Activated gamma-delta T cell (primary cell): ENCODE measurements at regions not wholly inside any gene's neighbourhood (a gene's known extent, or its start where the extent isn't known, plus 50 kb on each side); places are given as distances from the start of the nearest gene placed in this dataset.
"Not testable (repeated sequence)": the region's sequence is repeated elsewhere in the genome, so short reads cannot be mapped to it uniquely, and the experiment has no call there.

ENCODE experiments used
- DNase-seq: peaks from one replicate; lab custom pipeline; 2025; lab: John Stamatoyannopoulos, UW

DNA sequence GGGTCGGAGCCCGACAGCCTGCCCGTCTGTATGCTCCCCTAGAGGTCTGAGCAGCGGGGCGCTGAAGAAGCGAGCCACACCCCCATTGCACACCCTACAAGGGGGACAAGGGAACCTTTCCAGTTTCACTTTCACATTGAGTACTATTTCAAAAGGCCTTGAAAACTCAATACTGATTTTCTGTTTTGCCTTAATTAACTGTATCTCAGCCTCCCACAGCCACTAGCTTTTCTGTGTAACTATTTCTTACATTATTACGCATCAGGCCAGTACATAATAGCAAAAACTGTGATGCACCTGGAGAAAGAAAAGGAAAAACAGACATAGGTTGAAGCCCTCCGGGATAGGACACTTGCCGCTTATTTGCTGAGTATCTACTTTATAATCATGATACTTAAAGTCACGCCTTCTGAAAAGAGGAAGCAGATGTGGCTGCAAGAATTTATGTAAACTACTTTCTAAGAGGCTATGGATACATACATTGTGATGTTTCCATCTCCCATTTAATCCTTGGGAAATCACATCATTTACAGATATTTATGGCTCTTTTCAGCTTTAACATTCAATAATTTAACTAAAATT lies 1719.5 kb downstream of the MRPL39 start:
- no peak for DNase-seq

DNA sequence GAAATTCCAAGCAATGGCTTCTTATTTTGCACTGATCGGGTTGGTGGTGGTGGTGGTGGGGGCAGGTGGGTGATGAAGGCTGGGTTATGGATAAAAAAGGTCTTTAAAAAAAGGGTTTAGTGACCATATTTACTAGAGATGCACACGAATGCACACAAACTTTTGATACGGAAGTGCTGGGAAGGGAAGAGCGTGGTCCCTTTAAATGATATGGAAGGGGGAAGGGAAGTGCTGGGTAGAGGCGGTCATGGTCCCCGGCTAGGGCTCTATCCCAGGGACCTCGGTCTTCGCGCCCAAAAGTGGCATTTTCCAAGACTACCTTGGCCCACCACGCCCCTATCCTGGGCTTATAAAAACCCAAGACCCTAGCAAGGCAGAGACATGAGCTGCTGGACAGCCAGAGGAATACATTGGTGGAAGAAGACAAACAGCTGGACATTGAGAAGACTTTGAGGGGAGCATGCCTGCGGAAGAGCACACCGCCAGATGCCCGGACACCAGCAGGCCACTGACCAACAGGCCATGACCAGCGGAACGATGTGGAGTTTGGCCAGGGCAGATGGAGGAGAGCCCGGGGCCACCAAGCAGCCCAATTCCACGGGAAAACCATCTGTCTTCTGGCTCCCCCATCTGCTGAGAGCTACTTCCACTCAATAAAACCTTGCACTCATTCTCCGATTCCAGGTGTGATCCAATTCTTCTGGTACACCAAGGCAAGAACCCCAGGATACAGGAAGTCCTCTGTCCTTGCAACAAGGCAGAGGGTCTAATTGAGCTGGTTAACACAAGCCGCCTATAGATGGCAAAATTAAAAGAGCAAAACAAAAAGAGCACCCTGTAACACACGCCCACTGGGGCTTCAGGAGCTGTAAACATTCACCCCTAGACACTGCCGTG lies 1720.2 kb downstream of the MRPL39 start:
- DNase-seq: no peak

DNA sequence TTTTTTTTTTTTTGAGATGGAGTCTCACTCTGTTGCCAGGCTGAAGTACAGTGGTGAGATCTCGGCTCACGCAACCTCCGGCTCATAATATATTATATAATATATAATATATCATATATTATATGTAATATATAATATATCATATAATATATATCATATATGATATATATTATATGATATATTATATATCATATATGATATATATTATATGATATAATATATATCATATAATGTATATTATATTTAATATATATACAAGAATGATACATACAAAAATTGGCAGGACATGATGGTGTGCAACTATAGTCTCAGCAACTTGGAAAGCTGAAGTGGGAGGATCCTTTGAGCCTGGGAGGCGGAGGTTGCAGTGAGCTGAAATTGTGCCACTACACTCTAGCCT lies 1725.5 kb downstream of the MRPL39 start:
- no peak for DNase-seq

DNA sequence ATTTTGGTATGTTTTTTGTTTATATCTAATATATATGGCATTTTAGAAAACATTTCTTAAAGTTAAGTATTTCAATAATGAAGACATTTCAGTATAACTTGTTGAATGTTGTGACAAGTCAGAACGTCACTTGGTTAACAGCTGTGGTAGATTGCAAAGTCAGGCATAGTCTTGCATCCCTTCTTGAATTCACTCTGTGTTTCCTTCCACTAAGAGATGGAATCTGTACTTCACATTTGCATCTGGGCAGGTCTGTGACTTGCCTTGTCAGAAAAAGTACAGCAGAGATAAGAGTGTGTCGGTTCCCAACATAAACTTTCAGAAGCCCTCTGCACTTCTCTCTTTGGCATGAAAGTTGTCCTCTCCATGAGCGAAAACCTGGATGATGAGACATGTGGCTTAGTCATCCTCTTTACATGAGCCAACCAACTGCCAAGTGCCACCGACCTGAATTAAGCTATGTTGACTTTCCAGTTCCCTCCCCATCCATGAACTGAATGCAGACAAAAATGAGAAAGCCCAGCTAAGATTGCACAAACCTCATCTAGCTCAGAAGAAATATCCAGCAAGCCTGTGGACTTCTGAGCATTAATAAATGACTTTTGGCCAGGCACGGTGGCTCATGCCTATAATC lies 1730.2 kb downstream of the MRPL39 start:
- no peak for DNase-seq

DNA sequence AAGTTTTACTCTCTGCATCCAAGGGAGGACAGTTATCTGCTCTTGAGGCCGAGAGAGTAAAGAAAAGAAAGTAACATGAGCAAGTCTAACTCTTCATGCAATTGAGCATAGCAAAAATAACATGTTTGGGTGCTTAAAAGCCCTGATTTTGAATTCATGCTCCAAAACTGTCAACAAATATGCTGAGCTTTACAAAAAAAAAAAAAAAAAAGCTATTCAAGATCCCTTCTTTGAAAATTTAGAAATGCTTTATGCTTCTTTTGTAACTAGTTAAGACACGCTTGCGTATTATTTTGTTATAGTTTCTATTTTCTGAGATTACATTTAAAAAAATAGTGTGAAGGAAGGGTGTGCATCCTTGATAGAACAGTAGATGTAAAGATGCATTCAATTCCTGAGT lies 1733.0 kb downstream of the MRPL39 start:
- DNase-seq: no peak

DNA sequence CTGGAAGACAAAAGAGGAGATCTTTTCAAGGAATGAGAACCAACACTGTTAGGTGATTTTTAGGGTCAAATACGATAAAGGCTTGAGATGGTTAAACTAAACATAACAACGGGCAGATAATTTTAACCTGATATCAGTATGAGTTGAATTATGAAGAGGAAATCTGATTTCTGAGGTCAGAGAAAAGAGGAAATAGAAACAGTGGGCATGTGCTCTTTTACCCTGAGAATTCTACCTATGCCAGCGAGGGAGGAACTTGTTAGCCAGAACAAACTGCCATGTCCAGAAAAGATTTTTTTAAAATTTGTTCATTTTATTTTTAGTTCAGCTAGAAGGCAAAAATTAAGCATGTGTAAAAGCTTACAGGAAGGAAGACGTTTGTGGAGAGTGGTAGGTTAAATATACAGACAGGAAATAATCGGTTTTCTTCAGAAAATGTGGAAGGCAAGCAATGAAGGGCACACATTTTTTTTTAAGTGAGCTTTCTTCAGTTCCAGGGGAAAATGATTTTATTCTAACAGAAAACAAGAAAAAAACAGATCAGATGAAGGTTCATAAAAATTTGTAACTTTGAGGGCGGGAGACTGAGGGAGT lies 1745.3 kb downstream of the MRPL39 start:
- DNase-seq: no peak

DNA sequence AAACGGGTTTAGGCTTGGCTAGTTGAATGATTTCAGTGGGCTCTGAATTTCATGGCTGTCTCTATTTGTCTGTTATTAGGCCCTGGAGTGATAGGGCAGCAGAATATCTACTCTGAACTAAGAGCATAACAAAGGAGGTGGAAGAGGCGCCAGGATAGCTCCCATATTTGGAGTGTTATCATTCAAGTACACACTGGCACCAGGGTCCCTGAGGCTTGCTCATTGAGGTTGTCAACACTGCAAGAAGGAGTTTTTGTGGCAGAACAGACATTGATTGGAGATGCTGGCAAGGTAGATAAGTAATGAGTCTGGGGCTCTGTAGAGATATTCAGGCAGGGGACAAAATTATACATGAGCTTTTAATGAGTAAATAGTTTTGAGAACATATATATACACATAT lies 1748.4 kb downstream of the MRPL39 start:
- no peak for DNase-seq

DNA sequence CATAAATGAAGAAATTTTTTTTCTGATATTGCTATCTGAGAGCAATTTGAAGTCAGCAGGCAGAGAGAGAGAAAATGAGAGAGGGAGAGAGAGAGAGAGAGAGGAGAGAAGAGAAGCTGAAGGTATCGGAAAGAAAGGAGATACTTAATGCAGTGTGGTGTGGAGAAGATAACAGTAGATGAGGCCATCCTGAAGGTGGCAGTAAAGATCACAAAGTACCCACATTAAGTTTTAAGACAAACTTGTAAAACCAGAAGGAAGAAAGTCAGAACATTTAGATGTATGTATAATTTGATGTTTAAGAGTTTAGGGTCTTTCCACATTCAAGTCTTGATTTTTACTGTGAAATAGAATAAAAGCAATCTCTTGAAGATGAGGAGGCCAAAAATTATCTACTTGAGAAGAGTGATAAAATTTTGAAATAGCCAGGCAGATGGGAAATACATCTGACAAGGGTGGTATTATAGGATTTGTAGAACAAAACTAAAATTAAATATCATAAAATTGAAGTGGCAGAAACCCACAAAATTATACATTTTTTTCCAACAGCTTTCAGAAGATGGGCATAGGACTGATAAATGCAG lies 1753.4 kb downstream of the MRPL39 start:
- DNase-seq: no peak

DNA sequence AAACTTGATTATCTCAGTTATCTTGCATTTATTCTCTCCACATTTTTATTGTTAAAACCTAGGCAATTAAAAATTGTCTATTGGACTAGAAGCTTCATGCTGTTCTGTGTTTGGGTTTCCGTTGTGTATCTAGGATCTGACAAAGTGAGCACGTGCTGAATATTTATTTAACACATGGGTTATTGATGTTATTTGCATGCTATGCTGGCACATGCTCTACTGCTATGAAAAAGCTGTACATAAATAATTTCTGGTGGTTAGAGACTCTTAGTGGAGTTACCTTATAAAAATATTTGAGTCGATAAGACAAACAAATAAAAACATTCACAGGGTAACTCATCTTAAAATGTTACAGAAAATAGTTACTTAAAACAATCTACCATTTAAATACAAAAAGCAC lies 1769.7 kb downstream of the MRPL39 start:
- no peak for DNase-seq

DNA sequence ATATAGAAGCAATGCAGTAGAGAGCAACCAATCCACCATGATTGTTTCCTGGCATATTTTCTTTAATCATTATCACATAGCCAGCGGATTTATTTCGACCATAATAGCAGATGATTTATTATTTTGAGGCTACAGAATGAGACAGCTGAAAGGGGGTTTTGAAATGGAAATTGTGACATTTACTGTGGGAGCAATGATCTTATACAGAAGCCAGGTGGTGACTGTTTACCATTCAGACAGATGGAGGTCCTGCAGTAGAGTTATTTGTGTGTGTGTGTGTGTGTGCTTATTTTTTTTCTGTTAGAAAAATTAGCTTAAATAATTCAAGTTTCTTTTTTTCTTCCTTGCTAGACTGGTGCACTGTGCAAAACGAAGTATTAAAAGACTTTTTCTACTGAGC lies 1784.5 kb downstream of the MRPL39 start:
- DNase-seq: no peak

DNA sequence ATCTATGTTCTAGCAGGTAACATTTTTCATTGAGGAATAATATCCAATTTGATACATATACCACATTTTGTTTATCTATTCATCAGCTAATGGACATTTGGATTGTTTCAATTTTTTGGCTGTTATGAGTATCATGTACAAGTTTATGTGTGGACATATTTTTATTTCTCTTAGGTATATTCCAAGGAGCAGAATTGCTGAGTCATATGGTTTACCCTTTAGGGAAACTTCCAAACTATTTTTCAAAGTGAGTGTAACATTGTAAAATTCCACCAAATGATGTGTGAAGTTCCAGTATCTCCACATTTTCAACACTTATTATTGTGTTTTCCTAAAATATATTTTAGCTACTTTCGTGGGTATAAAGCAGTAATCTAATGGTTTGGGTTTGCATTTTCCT lies 1789.9 kb downstream of the MRPL39 start:
- DNase-seq: no peak

DNA sequence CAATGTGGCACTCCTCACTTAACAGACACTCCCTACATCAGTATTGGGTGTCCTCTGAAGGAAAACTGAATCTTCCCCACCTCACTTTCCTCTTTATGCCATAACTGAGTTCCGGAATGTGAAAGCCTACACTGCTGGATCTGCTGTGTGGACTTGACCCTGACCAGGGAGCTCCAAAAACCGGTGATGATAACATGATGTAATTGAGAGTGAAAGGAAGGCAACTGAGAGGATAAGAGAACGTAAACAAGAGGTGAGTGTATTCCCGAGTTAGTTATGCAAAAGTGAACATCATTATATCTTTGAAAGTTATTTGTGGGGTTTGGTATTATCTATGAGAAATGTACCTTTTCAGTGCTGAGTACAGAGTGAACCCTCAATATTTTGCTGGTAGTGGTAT lies 1794.8 kb downstream of the MRPL39 start:
- DNase-seq: no peak

DNA sequence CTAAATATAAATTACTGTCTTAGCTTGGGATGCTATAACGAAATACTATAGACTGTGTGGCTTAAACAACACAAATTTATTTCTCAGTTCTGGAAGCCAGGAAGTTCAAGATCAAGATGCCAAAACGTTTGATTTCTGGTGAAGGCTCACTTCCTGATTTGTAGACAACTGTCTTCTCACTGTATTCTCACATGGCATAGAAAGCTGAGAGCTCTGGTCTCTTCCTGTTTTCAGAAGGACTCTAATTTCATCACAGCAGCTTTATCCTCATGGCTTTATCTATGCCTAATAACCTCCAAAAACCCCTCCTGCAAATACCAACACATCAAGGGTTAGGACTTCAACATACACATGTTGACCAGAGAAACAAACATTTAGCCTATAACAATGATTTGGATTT lies 1795.5 kb downstream of the MRPL39 start:
- no peak for DNase-seq

DNA sequence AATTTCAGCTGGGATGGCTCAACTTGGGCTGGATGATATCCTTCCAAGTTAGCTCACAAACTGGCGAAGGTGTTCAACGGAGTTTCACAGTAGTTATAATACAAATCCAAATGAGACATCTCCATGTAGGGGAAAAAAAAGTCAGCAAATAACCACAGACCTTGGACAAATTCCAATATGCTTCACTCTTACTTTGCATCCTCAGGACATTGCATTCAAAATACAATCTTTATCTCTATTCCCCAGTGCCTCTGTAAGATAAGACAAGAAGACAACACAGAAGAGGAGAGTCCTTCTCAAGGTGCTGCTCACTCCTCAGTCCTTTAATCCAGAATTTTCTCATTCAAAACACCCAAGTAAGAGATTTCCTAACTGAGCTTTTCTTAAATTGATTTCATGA lies 1797.7 kb downstream of the MRPL39 start:
- no peak for DNase-seq

DNA sequence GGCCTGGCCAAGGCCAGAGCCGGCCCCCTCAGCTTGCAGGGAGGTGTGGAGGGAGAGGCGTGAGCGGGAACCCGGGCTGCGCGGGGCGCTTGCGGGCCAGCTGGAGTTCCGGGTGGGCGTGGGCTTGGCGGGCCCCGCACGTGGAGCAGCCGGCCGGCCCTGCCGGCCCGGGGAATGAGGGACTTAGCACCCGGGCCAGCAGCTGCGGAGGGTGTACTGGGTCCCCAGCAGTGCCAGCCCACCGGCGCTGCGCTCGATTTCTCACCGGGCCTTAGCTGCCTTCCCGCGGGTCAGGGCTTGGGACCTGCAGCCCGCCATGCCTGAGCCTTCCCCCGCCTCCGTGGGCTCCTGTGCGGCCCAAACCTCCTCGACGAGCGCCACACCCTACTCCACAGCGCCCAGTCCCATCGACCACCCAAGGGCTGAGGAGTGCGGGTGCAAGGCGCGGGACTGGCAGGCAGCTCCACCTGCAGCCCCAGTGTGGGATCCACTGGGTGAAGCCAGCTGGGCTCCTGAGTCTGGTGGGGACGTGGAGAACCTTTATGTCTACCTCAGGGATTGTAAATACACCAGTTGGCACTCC lies 1800.2 kb downstream of the MRPL39 start:
- DNase-seq: not testable (repeated sequence)

DNA sequence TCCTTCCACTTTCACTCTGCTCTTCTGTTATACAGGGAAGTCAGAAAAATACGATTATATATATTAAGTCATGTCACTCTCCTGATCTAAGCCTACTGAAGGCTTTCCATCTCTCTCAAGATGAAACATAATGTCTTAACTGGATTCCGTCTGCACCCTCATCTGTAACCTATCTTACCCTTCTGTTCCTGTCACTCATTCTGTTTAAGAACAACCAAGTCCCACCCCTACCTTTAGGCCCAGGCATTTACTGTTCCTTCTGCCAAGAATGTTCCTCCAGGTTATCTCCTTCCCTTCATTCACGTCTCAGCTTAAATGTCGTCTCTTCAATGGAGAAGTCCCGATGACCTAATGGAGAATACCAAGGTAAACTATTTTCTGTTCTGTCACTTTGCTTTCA lies 1802.4 kb downstream of the MRPL39 start:
- no peak for DNase-seq

DNA sequence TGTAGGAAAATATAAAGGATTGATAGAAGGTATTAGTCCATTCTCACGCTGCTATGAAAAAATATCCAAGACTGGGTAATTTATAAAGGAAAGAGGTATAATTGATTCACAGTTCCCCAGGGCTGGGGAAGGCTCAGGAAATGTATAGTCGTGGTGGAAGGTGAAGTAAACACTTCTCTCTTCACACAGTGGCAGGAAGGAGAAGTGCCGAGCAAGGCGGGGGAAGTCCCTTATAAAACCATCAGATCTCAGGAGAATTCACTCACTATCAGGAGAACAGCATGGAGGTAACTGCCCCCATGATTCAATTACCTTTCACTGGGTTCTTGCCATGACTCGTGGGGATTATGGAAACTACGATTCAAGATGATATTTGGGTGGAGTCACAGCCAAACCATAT lies 1806.0 kb downstream of the MRPL39 start:
- DNase-seq: no peak

DNA sequence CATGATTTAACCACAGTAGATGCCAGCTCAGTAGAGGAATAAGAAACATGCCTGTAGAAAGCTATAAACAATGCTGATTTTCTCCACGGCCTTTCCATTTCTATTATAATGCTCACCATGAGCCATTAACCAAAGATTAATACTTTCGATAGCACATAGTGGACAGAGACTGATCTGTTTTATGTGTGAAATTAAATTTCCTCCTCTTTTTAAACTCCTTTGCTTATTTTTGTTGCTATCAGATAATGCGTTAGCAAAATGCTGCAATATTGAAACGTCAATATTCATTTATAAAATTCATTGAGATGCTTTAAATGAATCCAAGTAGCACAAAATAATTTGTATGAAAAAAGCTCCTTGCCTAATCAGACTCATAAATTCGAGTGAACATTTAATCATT lies 1807.9 kb downstream of the MRPL39 start:
- no peak for DNase-seq

DNA sequence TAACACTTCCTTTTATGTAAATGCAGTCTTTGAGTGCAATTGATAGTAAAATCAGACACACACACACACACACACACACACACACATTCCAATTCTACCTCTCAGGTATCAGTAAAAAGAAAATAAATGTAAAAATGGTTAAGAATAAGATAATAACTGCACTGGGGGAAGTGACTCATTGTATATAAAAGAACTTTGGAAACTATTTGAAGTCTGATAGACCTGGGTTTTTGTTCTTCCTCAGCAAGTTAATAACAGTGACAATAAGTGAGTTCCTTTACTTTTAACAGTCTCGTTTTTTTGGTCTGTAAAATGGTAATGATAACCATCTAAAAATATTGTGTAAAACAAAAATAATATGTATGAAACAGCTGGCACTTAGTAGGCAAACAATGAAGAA lies 1815.0 kb downstream of the MRPL39 start:
- DNase-seq: no peak

DNA sequence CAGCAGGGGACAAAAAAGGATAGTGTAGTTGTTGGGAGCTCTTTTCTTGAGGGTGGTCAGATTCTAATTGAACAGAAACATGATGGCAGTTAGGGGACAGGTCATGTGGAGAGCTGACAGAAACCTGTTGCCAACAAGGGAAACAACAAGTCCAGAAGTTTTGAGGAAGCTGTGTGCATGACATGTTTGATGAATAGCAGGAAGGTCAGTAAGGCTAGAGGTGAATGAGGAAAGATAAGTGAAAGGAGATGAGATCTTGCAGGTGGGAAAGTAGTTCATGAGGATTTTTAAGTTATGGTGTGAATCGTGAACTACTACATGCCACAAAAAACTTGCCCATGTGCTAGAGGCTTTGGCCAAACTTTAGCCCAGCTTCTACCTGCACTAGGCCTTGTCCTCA lies 1817.4 kb downstream of the MRPL39 start:
- DNase-seq: no peak

DNA sequence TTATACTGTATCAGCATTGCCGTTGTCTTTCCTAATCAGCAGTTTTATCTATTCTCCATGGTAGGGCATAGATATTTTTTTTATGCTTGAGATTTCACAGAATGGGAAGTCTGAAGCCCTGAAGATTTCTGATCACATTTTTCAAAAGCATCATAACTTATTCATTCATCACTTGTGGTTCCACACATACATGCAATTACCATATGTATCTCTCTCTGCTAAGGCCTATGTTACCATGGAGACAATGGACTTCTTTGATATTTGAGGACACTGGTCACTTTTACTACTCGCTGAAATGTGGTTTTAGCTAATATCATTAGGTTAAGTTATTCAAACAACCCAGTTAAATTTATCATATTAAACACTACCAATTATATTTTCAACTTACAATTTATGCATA lies 1827.0 kb downstream of the MRPL39 start:
- no peak for DNase-seq

DNA sequence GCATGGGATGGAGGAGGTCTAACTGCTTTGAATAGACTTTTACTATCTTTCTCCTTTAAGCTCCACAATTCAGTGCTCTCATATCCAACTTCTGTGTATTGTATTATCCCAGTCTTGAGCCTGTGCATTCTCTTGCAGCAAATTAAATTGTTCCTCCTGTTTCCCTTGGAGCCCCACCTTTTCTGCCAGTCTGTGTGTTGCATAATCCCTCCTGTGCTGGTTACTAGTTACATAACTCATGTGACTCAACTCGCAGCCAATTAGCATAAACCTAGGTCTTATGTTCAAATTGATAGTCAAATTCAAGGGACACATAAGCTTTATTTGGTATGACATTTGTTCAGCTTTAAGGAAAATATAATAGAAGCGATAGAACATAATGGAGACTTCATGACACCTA lies 1863.5 kb downstream of the MRPL39 start:
- no peak for DNase-seq
